Right lobe of liver (tissue), 6 donors: ENCODE measurements at regions not wholly inside any gene's neighbourhood (a gene's known extent, or its start where the extent isn't known, plus 50 kb on each side); places are given as distances from the start of the nearest gene placed in this dataset.
"Not testable (repeated sequence)": the region's sequence is repeated elsewhere in the genome, so short reads cannot be mapped to it uniquely, and the experiment has no call there.

Source experiments
- ATAC-seq, 4 donors: fragments of 200-7000 bp; cut with Tn5 transposase; one replicate each; pipeline ENCODE4 v1.9.1; 2020; ENCODE audit warnings: mild to moderate bottlenecking in 4 of 4, moderate library complexity in 4 of 4
- DNase-seq, 3 donors: peaks; one replicate each; pipeline ENCODE4 v3.0.0-alpha.2; 2020
- H3K27ac ChIP-seq, 3 donors: fragments of 200-600 bp; one replicate each; pipeline ENCODE4 v1.8.0; 2022
- H3K27me3 ChIP-seq, 2 donors: fragments of 200-600 bp; one replicate each; pipeline ENCODE4 v1.8.0; 2022
- H3K36me3 ChIP-seq, 4 donors: fragments of 200-600 bp; sonication (generic) in 1 of 4; one replicate each; pipeline versions ENCODE4 v1.5.1 to v1.8.0; 2017 to 2022; ENCODE audit warnings: control low read depth in 1 of 4
- H3K4me1 ChIP-seq, 4 donors: fragments of 200-600 bp; sonication (generic) in 1 of 4; one replicate each; pipeline versions ENCODE4 v1.5.1 to v1.8.0; 2017 to 2022; ENCODE audit warnings: control low read depth in 1 of 4
- H3K4me3 ChIP-seq, 3 donors: fragments of 200-600 bp; one replicate each; pipeline ENCODE4 v1.8.0; 2022
- H3K9me3 ChIP-seq, 4 donors: fragments of 200-600 bp; sonication (generic) in 1 of 4; one replicate each; pipeline versions ENCODE4 v1.5.1 to v1.8.0; 2017 to 2022; ENCODE audit warnings: control low read depth in 1 of 4
- POLR2A ChIP-seq: fragments of 450-650 bp; IDR thresholded peaks from one replicate; pipeline ENCODE4 v1.6.1; 2017; ENCODE audit warnings: antibody characterized with exemption, mild to moderate bottlenecking
- WGBS: methylation state at CpG from one replicate; pipeline ENCODE4 v1.1.6; 2018; ENCODE audit warnings: low coverage, low lambda C conversion rate; ENCODE audit not compliant: insufficient coverage; ENCODE audit errors: missing lambda C conversion rate; 5-methylcytosine and 5-hydroxymethylcytosine counted together
- intact Hi-C, 2 donors: fragments of 100-400 bp; cut with DNase I; formaldehyde crosslinking; loops; one replicate each; pipeline versions ENCODE4 v1.11.2 to v1.14.1; 2022
- TF ChIP-seq, protein P1 (sequence below), 4 donors: fragments of 200-600 bp in 3 of 4; fragments of 450-650 bp in 1 of 4; IDR thresholded peaks; one replicate each; pipeline versions ENCODE4 v1.5.1 to v1.8.0; 2016 to 2022; ENCODE audit warnings: antibody characterized with exemption in 4 of 4, mild to moderate bottlenecking in 2 of 4
- donor health status: DM: no; HTN: yes; CAD: no.
- donor health status: DM: no; HTN: no; CAD: no.
- donor health status: DM: no; HTN: no; CAD: no.
- donor health status: DM: no; HTN: yes; CAD: no.
- donor health status: DM: no; HTN: yes; CAD: no.

DNA sequence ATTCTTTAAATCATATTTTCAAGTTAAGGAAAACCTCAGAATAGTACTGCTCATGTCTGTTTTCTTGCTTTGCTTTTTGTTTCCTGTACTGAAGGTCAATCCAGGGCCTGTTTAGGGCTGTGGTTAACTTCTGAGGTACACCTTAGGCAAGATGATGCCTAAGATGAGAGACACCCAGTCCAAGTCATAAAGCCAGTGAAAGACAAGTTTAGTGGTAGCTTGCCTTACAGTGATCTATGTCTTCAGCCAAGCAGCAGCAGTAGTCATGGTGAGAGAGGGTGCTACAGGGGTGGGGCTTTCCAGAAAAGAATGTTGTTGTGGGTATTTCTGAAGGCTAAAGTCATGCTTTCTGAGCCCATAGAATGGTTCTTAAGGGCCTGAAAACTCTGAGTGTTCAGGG, 173.7 kb downstream of the VSIG4 start:
- H3K4me3 ChIP-seq = no peak overlapping the region
- H3K9me3 ChIP-seq = no peaks in the 10 kb centered on the region
- no peak overlapping the region for H3K27ac ChIP-seq
- no peaks in the 10 kb centered on the region for H3K36me3 ChIP-seq
- intact Hi-C loops = no loop called here
- ATAC-seq (no peak), DNase-seq (no peak)
- no peak for TF ChIP-seq POLR2A
- TF ChIP-seq, protein P1, sequence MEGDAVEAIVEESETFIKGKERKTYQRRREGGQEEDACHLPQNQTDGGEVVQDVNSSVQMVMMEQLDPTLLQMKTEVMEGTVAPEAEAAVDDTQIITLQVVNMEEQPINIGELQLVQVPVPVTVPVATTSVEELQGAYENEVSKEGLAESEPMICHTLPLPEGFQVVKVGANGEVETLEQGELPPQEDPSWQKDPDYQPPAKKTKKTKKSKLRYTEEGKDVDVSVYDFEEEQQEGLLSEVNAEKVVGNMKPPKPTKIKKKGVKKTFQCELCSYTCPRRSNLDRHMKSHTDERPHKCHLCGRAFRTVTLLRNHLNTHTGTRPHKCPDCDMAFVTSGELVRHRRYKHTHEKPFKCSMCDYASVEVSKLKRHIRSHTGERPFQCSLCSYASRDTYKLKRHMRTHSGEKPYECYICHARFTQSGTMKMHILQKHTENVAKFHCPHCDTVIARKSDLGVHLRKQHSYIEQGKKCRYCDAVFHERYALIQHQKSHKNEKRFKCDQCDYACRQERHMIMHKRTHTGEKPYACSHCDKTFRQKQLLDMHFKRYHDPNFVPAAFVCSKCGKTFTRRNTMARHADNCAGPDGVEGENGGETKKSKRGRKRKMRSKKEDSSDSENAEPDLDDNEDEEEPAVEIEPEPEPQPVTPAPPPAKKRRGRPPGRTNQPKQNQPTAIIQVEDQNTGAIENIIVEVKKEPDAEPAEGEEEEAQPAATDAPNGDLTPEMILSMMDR (IDR thresholded peaks at IDR 0.05) = no peak
- no peaks in the 10 kb centered on the region for H3K27me3 ChIP-seq
- no peaks in the 10 kb centered on the region for H3K4me1 ChIP-seq

DNA sequence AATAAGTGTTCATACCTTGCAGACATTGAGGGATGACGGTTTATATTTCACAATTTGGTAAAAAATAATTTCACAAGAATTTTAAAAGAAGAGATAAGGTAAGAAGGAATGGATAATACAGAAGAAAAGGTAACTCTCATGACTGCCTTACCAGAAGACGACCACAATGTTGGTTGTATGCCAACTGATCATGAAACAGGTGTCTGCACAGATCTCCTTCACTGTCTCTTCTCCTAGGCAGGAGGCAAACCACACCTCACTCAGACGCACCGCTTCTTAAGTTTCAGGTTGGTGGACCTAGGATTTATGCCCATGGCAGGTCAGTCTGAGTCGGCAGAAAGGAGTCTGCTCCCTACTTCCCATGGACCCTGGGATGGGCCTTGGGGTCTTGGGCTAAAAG, 177.2 kb downstream of the VSIG4 start:
- H3K27ac ChIP-seq = no peak overlapping the region
- H3K4me1 ChIP-seq = no peaks in the 10 kb centered on the region
- no peaks in the 10 kb centered on the region for H3K36me3 ChIP-seq
- TF ChIP-seq POLR2A = no peak
- TF ChIP-seq, protein P1 (IDR thresholded peaks at IDR 0.05) = no peak
- H3K9me3 ChIP-seq = no peaks in the 10 kb centered on the region
- intact Hi-C loops = no loop called here
- no peak for DNase-seq
- no peak overlapping the region for H3K4me3 ChIP-seq
- ATAC-seq = no peak
- no peaks in the 10 kb centered on the region for H3K27me3 ChIP-seq
- 61% methylated on average over 4 of the region's 5 CpGs for WGBS

DNA sequence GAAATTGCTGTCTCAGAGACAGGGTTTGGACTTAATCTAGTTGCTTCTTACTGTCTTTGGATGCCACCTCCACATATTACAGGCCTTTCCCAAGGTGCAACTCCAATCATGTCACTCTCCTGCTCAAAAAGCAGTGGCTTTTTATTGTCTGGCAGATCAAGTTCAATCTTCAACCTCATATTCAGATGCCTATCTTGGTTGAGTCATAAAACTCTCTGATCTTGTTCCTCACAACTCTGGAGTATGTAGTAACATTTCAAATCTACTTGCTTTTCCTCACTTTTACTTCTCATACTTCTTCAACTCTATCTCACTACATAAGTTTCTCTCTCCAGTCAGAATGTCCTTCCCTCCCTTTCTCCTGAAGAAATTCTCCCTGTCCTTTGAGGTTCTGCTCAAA, 180.6 kb downstream of the VSIG4 start:
- no peak for DNase-seq
- H3K9me3 ChIP-seq = no peaks in the 10 kb centered on the region
- H3K4me1 ChIP-seq = no peaks in the 10 kb centered on the region
- no peak overlapping the region for H3K27ac ChIP-seq
- no peak for ATAC-seq
- no peaks in the 10 kb centered on the region for H3K36me3 ChIP-seq
- no peak overlapping the region for H3K4me3 ChIP-seq
- intact Hi-C loops = no loop called here
- TF ChIP-seq POLR2A = no peak
- TF ChIP-seq, protein P1 (IDR thresholded peaks at IDR 0.05) = no peak
- H3K27me3 ChIP-seq = no peaks in the 10 kb centered on the region

- intact Hi-C loops, H3K9me3 ChIP-seq, ATAC-seq, H3K27me3 ChIP-seq, DNase-seq, H3K27ac ChIP-seq, H3K36me3 ChIP-seq, H3K4me1 ChIP-seq, H3K4me3 ChIP-seq: not testable (repeated sequence)
- WGBS = 46% methylated on average over 1 of the region's 1 CpG
These were observed 185.4 kb downstream of the VSIG4 start for GRCh38 chrX:65854437-65854836.

DNA sequence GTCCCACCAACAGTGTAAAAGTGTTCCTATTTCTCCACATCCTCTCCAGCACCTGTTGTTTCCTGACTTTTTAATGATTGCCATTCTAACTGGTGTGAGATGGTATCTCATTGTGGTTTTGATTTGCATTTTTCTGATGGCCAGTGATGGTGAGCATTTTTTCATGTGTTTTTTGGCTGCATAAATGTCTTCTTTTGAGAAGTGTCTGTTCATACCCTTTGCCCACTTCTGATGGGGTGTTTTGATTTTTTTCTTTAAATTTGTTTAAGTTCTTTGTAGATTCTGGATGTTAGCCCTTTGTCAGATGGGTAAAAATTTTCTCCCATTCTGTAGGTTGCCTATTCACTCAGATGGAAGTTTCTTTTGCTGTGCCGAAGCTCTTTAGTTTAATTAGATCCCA, 183.9 kb downstream of the MSN start:
- DNase-seq, intact Hi-C loops, H3K4me1 ChIP-seq, ATAC-seq, H3K27me3 ChIP-seq, H3K9me3 ChIP-seq, H3K36me3 ChIP-seq, H3K27ac ChIP-seq, H3K4me3 ChIP-seq: not testable (repeated sequence)
- 53% methylated on average over 1 of the region's 1 CpG for WGBS

DNA sequence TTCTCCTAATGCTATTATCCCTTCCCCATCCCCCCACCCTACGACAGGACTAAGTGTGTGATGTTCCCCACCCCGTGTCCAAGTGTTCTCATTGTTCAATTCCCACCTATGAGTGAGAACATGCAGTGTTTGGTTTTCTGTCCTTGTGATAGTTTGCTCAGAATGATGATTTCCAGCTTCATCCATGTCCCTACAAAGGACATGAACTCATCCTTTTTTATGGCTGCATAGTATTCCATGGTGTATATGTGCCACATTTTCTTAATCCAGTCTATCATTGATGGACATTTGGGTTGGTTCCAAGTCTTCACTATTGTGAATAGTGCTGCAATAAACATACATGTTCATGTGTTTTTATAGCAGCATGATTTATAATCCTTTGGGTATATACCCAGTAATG, 183.4 kb downstream of the MSN start:
- DNase-seq, H3K4me3 ChIP-seq, intact Hi-C loops, H3K27me3 ChIP-seq, H3K4me1 ChIP-seq, H3K9me3 ChIP-seq, H3K27ac ChIP-seq, H3K36me3 ChIP-seq, ATAC-seq: not testable (repeated sequence)
- WGBS = 47% methylated on average over 2 of the region's 2 CpGs
